ENCODE measurements at regions not wholly inside any gene's neighbourhood (a gene's known extent, or its start where the extent isn't known, plus 50 kb on each side); places are given as distances from the start of the nearest gene placed in this dataset.

DNA sequence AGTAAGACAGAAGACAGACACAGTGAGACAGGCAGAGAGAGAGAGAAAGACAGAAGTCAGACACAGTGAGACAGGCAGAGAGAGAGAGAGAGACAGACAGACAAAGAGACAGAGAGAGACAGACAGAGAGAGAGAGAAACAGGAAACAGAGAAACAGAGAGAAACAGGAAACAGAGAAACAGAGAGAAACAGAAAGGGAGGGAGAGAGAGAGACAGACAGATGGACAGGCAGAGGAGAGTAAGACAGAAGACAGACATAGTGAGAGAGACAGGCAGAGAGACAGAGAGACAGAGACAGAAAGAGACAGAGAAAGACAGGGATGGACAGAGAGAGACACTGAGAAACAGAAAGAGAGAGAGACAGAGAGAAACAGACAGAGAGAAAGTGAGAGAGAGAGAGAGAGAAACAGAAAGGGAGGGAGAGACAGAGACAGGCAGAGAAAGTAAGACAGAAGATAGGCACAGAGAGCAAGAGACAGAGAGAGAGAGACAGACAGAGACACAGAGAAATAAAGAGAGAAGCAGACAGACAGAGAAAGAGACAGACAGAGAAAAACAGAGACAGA is 109.3 kb upstream of the ANKRD30BL start:
- TF ChIP-seq, protein P1, sequence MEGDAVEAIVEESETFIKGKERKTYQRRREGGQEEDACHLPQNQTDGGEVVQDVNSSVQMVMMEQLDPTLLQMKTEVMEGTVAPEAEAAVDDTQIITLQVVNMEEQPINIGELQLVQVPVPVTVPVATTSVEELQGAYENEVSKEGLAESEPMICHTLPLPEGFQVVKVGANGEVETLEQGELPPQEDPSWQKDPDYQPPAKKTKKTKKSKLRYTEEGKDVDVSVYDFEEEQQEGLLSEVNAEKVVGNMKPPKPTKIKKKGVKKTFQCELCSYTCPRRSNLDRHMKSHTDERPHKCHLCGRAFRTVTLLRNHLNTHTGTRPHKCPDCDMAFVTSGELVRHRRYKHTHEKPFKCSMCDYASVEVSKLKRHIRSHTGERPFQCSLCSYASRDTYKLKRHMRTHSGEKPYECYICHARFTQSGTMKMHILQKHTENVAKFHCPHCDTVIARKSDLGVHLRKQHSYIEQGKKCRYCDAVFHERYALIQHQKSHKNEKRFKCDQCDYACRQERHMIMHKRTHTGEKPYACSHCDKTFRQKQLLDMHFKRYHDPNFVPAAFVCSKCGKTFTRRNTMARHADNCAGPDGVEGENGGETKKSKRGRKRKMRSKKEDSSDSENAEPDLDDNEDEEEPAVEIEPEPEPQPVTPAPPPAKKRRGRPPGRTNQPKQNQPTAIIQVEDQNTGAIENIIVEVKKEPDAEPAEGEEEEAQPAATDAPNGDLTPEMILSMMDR (IDR thresholded peaks at IDR 0.05), result no peak
- TF ChIP-seq POLR2A (IDR thresholded peaks at IDR 0.05), result no peak

Data from heart left ventricle (tissue), 13 donors.